ENCODE measurements at regions not wholly inside any gene's neighbourhood (a gene's known extent, or its start where the extent isn't known, plus 50 kb on each side); places are given as distances from the start of the nearest gene placed in this dataset.

- TF ChIP-seq CTCF (conservative IDR thresholded peaks at IDR 0.05), result no peak
- no peak for DNase-seq (ENCODE audit: low read depth, low spot score)
- Mint-ChIP-seq H3K27ac (ENCODE audit: unreplicated experiment) (no peak overlapping the region), H3K27me3 (ENCODE audit: low read depth) (no peaks in the 10 kb centered on the region), H3K36me3 (ENCODE audit: low read depth) (no peaks in the 10 kb centered on the region), H3K4me3 (no peak overlapping the region), H3K4me1 (no peaks in the 10 kb centered on the region), H3K9me3 (peaks cover 2% of the 10 kb centered on the region)
Observed at GRCh38 chr7:20276705-20277472, 53.8 kb upstream of the ITGB8 start.

- Mint-ChIP-seq H3K9me3 (peaks cover 2% of the 10 kb centered on the region), H3K27me3 (ENCODE audit: low read depth) (no peaks in the 10 kb centered on the region), H3K36me3 (ENCODE audit: low read depth) (no peaks in the 10 kb centered on the region), H3K4me1 (no peaks in the 10 kb centered on the region), H3K27ac (ENCODE audit: unreplicated experiment) (no peak overlapping the region), H3K4me3 (no peak overlapping the region)
- TF ChIP-seq CTCF (conservative IDR thresholded peaks at IDR 0.05), result no peak
- no peak for DNase-seq (ENCODE audit: low read depth, low spot score)
Observed at GRCh38 chr7:20279979-20280378, 50.7 kb upstream of the ITGB8 start.

- no peaks in the 10 kb centered on the region for H3K36me3 Mint-ChIP-seq (ENCODE audit: low read depth)
- H3K27me3 Mint-ChIP-seq (ENCODE audit: low read depth), result no peaks in the 10 kb centered on the region
- H3K4me1 Mint-ChIP-seq, result no peaks in the 10 kb centered on the region
- TF ChIP-seq CTCF (conservative IDR thresholded peaks at IDR 0.05), result no peak
- no peak overlapping the region for H3K27ac Mint-ChIP-seq (ENCODE audit: unreplicated experiment)
- DNase-seq (ENCODE audit: low read depth, low spot score), result no peak
- no peak overlapping the region for H3K4me3 Mint-ChIP-seq
- peaks cover 2% of the 10 kb centered on the region for H3K9me3 Mint-ChIP-seq
Observed at GRCh38 chr7:20280475-20281351, 50.0 kb upstream of the ITGB8 start.
